HG03135 (cell line): ENCODE measurements at regions not wholly inside any gene's neighbourhood (a gene's known extent, or its start where the extent isn't known, plus 50 kb on each side); places are given as distances from the start of the nearest gene placed in this dataset.

Experiments
- ATAC-seq: cut with Tn5 transposase; IDR thresholded peaks from one replicate; pipeline ENCODE4 v1.9.1; 2021; ENCODE audit warnings: mild to moderate bottlenecking, moderate library complexity; ENCODE audit not compliant: unreplicated experiment

DNA sequence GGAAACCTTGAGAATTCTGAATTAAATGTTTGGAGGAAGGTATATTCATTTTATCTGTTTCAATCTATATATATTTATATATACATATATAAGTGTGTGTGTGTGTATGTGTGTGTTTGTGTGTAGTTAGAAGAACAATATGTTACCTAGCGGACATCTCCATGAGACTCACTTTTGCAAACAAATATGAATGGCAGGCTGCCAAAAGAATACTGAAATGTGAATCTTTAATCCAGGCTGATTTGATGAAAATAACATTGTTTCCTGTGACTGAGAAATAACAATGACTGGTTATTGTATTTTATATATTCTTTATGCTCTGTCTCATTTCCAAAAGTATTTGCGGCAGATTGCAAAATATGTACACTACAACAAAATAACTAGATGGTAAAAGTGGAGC is 255.5 kb upstream of the TGFBR2 start:
- no peak for ATAC-seq

DNA sequence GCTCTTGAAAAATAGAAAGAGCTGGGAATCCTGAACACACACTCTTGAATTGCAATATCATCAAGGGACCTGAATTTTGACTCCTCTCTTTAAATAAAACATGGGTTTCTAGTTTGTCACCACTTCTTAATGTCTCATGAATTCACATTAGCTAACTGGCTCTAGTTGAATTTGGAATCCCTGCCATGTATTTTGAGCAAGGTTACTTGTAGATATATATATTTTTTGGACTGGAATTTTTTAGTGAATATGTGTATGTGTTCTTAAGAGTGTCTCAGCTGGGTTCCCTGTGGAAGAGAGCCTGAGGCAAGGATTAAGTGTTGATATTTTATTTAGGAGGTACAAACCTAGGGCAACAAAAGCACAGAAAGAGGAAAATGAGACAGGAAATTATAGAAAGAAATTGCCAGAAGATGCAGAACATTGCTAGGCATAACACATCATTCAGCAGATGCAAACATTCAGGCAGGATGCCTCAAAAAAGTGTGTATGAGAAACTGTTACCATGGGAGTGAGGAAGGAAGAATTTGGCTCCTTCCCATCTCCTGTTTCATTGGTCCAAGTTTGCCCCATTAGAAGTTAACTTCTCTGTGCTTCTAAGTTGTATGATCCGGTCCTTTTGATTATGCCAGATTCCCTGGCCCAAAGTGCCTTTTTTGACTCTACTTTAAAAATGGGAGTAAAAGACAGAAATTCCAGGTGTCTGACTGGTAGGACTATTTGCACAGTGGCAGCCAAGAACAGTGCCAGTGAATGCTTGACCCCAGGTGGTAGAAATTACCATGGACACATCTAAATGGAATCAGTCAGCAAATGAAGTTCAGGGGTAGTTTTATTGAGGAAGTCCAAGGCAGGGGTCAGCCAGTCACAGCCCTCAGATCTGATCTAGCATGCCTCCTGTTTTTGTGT is 253.7 kb upstream of the TGFBR2 start:
- ATAC-seq: no peak

DNA sequence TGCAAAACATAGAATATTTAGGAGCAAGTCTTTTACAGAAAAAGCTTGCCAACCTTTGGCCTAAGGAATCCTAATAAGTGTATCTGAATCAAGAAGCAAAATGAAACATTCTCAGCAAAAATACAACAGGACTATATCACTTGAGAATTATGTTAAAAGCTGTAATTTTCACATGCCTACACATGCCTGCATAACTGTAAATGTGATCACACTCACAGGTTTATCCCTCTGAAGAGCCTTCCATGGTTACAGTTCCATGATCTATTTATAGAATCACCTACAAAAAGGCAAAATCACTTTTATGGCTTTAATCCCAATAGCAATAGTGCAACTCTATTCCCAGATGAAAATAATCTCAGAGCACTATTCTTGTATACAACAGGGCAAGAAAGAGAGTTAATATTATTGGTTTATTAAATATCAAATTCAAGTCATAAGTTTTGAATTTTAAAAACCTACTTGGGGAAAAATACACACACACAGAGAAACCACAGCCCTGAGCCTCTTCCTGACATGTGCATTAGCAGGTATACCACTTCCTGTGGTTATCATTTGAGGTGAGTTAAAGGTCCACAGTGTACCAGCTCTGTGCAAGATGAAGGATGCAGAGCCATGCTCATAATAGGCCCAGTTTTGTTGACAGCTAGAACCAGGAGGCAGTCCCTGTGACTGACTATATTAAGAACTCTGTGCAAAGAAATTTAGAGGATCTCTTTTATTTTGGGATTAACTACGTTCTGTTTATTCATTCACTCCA is 252.5 kb upstream of the TGFBR2 start:
- ATAC-seq: peak; percentile 96

DNA sequence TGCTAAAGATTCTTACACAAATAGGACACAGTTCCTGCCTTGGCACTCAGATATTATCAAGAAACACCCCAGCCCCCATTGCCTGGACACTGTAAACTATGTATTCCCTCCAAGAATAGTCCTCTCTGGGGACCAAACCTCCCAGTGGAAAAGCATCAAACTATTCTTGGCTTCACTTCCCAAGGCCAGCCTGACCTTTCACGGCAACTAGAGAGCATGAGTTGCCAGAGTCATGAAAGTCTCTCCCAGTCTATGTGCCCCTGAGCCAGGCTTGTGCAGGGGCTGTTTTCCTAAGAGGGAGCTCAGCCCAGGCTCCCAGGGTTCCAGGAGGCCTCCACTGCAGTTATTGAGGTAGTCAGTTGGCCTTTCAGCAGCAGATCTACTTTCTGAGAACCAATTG is 251.9 kb upstream of the TGFBR2 start:
- ATAC-seq: no peak

DNA sequence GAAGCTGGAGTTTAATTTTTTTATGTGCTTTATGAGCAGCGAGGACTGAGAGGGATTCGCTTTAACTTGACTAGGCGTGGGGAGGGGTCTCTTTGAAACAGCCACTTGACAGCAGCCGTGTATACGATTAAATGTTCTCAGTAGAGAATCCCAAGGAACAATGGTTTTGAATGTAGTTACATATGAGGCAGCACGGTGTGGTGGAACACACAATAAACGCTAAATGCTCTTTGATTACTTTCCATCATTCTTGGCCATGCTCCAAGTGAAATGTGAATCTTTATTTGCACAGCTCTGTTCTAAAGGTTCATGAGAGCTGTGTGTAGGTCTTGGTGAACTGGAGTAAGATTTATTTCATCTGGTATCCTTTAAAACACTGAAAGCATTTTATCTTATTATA is 251.4 kb upstream of the TGFBR2 start:
- ATAC-seq: no peak

DNA sequence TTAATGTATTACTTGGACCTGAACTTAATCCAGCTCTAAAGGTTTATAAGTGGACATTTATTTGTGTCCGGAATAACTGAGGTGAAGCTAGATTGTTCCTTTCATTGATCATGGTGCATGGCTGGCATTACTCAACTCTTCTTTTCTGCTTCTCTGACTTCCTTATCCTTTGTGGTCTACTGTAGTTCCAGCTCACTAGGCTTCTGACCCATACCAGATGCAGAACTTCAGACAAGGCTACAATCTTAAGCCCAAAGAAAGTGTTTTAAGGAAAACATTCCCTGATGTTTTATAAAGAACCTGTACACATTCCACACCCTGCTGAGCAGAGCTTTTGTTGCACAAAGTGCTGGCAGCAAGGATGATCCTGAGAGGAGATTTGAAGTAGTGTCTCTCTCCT is 250.8 kb upstream of the TGFBR2 start:
- ATAC-seq: no peak

DNA sequence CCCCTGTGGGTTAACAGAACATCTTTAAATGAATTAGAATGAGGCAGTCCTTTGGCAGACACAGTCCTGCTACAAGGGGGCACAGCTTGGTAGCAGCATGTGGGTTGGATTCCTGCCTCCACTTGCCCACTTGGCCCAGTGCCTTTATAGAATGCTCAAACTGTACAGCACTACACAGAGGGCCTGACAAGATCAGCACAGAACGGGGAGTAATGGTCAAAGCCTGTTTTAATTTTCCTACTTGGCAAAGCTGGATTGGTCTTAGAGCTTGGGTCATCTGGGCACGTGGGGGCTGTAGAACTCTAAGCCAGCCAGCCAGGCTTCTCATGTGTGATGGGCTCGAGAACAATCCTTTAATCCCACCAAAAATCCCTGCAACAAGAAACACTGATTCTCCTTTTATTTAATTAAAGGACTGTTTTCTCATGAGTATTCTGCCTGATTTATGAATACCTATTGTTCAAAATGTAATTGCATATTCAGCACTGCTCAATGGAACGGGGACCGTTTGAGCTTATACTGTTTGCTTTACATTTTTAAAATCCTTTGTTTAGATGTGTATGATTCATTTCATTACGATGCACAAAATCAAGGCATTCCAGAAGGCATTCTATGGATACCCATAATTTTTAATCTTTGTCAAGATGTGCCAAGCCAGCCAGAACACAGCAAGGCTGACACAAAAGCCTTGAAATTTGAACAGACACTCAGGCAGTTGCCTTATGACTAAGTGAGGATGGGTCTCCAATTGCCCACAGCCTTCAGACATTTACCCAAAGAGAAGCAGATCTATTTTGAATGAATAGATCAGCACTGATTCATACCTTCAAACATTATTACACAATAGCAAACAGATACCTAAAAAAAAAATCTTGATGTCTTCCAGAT is 249.3 kb upstream of the TGFBR2 start:
- ATAC-seq: no peak

DNA sequence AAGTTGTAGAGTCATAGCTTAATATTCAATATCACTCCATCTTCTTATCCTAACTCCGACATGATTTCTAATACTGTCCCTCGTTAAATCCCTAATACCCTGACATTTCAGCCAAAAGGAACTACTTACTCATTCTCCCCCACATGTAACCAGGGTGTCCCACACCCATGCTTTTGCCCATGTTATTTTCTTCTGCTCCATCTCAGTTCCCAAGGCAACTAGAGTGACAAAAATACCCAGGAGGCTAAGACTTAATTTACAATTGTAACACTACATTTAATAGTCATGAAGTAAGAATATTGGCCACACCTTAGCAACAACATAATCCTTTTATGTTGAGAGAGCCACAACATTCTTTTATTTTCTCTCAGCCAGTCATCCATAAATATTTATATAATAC is 248.5 kb upstream of the TGFBR2 start:
- no peak for ATAC-seq

DNA sequence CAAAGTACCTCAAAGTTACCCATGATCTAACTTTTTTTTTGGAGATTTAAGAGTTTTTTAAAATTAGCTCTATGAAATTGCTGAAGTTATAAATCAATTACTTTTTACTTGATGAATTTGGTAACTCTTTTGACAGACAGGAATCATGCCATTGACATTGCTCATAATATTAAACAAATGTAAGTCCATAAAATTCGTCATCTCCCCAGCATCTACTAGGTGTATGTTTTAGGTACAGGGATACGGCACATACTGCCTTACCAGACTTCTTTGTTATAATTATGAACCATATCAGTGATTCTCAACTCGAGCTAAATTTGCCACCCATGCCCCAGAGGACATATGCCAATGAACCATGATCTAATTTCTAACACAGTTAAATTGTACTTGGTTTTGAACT is 247.5 kb upstream of the TGFBR2 start:
- no peak for ATAC-seq

DNA sequence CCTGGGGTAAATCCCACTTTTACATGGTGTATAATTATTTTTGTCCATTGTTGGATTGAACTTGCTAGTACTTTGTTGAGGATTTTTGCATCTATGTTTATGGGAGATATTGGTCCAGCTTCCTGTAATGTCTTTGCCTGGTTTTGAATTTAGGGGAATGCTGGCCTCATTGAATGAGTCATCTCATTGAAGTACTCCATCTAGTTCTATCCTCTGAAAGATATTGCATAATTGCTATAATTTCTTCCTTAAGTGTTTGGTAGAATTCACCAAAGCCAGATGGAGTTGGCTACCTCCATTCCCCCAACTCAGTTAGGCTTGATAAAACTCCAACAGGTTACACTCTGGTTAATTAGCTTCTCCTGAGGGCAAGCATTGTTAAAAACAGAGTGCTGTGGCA is 237.4 kb upstream of the TGFBR2 start:
- no peak for ATAC-seq

DNA sequence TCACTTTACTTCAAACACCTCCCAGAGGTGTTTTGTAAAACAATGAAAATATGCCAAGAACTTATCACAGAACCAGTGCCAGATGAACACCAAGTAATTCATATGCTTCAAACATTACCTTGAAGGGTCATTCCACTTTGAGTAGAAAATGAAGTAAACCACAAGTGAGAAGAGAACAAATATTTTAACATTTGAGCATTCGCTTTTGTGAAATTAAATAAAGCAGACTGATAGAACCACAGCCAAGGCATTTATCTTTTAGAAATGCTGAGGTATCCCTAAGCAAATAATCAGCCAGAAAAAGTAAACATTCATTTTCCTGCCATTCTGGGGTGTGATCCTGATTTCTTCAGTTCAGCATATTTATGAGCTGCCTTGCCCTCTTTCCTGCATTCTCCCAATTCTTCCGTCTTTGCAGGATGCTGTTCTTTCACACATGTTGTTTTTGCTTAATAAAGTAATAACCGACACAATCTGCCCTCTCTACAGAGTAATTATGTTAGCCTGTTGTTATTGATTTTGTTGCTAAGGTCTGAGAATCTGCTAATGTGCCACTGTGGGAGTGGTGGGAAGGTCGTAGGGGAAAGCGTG is 235.6 kb upstream of the TGFBR2 start:
- ATAC-seq: no peak

DNA sequence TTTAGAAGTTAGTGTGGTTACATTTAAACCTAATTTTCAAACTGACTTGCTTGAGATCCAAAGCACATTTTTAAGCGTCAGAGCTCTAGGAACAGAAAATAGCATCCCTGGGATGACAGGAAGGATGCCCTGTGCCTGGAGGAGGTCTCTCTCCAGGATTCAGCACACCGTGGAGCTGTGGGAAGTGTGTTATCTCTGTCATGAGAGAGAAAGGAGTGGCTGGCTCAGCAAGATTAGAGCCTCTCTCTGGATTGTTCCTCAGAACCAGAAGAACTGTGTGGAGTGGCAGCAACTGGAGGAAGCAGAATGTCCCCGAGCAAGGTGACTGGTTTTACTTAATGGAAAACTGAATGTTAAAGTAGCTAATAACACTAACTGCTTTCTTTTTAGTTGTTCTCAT is 233.6 kb upstream of the TGFBR2 start:
- no peak for ATAC-seq

DNA sequence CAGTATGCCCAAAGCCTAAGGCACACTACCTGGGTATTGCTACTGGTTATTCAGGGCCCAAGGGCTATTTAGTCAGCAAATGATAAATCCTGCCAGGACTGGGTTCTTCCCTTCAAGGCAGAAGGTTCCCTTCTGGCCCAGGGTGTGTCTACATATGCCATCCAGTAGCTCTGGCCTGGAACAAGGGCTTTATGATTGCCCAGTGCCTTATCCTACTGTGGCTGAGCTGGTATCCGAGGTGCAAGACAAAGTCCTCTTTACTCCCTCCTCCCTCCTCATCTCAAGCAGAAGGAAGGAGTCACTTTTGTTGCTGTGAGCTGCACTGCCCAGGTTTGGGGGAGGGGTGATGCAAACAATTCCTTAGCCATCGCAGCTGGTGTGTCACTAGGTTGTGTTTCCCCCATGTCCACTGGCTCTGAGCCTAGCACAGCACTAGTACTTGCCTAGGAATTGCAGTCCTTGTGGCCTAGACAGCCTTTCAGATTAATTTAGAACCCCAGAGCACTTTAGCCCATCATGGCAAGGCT is 221.8 kb upstream of the TGFBR2 start:
- no peak for ATAC-seq

DNA sequence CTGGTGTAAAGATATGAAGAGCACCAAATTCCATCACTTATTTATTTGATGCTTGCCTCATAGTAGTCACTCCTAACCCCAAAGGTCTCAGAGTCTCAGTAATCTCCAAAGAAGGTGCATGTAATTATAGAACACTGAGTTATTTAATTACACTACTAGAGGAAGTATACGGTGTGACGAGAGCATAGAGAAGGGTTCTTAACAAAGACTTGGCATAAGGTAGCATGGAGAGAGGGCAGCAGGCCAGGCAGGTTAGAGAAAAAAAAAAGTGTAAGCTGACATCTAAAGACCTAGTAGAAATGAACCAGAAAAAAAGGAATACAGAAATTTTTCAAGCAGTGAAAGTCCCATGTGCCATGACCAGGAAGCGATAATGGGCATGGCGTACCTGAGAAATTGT is 213.3 kb upstream of the TGFBR2 start:
- ATAC-seq: no peak

DNA sequence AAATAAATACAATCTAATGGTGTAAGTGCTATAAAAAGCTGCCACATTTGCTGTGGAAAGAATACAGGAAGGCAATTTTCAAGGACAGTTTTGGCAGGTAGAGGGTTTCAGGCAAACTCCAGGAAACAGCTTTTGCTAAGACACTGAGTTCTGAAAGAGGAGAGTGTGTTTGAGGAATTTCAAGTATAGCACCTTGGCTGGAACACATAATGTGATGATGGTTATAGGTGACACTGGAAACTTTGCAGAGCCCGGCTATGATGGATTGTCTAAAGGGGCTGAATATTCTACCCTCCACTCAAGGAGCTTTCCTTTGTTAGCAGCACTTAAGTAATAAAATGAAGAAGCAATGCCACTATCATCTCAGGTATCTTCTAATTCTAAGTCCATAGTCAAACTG is 209.4 kb upstream of the TGFBR2 start:
- no peak for ATAC-seq

DNA sequence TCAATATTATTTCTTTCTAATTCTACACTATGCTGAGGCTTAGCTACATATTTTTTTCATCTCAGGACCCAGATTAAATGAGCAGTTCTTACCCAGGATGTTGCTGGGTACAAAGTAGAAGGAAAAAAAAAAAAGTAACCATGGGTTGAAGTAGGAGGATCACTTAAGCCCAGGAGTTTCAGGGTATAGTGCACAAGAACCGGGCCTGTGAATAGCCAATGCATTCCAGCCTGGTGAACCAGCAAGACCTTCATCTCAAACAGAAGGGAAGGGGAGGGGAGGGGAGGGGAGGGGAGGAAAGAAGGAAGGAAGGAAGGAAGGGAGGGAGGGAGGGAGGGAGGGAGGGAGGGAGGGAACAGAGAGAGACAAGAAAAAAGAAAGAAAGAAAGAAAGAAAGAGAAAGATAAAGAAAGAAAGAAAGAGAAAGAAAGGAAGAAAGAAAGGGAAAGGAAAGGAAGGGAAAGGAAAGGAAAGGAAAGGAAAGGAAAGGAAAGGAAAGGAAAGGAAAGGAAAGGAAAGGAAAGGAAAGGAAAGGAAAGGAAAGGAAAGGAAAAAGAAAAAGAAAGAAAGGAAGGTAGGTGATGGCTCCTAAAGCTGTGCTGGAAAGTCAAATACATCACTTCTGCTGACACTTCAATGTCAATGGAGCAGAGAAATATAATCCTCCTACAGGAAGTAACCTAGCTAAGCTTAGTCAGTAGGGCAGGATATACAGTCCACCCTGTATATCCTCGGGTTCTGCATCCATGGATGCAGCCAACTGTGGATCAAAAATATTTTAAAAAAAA is 206.8 kb upstream of the TGFBR2 start:
- ATAC-seq: no peak

DNA sequence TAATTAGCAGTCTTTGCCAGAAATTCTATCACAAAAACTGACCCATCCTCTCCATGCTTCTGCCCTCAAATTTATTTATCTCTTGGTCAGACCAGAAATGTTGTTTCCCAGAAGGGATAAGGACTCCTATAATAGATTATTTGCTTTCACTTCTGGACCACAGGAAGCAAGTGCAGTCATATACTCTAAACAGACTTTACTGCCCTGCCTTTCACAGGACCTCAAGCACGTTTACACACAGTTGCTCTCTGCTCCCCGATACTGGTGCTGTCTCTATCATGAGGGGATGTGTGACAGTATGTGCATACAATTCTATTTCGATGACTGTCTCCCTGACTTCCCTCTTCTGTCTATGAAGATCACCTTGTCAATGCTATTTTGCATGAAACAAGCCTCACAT is 205.5 kb upstream of the TGFBR2 start:
- no peak for ATAC-seq

DNA sequence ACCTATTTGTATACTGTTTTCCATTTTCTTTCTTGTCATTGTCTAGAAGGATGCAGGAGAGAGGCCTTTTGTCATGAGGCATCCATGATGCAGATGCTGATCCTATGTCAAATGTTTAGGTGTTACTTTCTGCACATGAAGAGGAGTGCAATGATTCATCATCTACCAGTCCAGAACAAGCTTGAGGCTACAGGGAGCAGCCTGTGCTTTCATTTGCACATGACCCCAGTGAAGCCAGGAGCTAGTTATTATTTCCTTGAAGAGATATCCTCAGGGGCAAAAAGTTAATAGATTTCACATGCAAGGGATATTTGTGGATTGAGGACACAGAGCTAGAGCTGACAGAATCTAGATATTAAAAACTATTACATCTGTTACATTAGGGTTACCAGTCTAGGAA is 204.4 kb upstream of the TGFBR2 start:
- ATAC-seq: no peak

DNA sequence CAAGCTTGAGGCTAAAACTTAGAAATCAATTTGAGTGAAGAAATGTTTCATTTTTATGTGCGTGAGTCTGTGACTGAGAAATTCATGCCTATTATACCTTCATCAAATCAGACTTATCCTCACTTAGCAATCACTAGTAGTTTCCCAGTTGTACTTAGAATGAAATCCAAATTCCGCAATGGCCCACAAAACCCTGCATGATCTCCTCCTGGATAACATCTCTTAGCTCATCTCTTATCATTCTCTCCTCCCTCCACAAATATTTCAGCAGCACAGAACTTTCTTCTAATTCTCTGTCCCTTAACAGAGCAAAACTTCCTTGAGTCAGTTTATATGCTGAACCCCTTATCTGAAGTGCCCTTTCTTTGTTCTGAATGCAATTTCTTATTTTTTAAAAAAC is 198.8 kb upstream of the TGFBR2 start:
- ATAC-seq: no peak

DNA sequence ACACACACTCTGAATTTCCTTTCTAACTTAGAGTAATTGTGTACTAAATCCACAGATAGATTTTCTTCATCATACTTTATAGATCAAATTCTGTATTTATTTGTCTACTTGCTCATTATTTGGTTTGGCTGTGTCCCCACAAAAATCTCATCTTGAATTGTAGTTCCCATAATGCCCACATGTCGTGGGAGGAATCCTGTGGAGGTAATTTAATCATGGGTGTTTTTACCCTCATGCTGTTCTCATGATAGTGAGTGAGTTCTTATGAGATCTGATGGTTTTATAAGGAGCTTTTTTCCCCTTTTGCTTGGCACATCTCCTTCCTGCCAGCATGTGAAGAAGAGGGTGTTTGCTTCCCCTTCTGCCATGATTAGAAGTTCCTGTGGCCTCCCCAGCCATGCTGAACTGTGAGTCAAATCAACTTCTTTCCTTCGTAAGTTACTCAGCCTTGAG is 198.3 kb upstream of the TGFBR2 start:
- no peak for ATAC-seq
